ENCODE measurements at regions not wholly inside any gene's neighbourhood (a gene's known extent, or its start where the extent isn't known, plus 50 kb on each side); places are given as distances from the start of the nearest gene placed in this dataset.

DNA sequence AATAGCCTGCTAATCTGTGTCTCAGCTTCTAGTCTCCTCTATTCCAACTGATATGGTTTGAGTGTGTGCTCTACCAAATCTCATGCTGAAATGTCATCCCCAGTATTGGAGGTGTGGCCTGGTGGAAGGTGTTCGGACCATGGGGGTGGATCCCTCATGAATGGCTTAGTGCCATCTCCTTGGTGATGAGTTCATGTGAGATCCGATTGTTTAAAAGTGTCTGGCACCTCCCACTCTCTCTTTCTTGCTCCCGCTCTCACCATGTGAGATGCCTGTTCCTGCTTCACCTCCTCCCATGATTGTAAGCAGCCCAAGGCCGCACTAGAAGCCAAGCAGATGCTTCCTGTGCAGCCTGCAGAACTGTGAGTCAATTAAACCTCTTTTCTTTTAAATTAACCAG is 73.5 kb upstream of the CAMK1G start:
- WGBS, result 78% methylated on average over 4 of the region's 4 CpGs
- intact Hi-C loops (cut with DNase I), result no loop called here
- no peak overlapping the region for H3K4me3 ChIP-seq
- no peak overlapping the region for H3K27ac ChIP-seq (replicated peaks in 1 of 4)
- H3K4me1 ChIP-seq, result no peaks in the 10 kb centered on the region
- no peaks in the 10 kb centered on the region for H3K36me3 ChIP-seq
- TF ChIP-seq POLR2AphosphoS5 (IDR thresholded peaks at IDR 0.05) (no peak), EP300 (IDR thresholded peaks at IDR 0.05) (no peak), POLR2A (IDR thresholded peaks at IDR 0.05; ENCODE audit: low read depth) (no peak)
- TF ChIP-seq, protein P1, sequence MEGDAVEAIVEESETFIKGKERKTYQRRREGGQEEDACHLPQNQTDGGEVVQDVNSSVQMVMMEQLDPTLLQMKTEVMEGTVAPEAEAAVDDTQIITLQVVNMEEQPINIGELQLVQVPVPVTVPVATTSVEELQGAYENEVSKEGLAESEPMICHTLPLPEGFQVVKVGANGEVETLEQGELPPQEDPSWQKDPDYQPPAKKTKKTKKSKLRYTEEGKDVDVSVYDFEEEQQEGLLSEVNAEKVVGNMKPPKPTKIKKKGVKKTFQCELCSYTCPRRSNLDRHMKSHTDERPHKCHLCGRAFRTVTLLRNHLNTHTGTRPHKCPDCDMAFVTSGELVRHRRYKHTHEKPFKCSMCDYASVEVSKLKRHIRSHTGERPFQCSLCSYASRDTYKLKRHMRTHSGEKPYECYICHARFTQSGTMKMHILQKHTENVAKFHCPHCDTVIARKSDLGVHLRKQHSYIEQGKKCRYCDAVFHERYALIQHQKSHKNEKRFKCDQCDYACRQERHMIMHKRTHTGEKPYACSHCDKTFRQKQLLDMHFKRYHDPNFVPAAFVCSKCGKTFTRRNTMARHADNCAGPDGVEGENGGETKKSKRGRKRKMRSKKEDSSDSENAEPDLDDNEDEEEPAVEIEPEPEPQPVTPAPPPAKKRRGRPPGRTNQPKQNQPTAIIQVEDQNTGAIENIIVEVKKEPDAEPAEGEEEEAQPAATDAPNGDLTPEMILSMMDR (IDR thresholded peaks at IDR 0.05), result no peak
- H3K27me3 ChIP-seq, result peaks cover 0 to 5% (median 0%) of the 10 kb centered on the region in 4 donors
- peak; percentile 85 for DNase-seq (ENCODE audit: extremely low spot score)
- no peaks in the 10 kb centered on the region for H3K9me3 ChIP-seq

DNA sequence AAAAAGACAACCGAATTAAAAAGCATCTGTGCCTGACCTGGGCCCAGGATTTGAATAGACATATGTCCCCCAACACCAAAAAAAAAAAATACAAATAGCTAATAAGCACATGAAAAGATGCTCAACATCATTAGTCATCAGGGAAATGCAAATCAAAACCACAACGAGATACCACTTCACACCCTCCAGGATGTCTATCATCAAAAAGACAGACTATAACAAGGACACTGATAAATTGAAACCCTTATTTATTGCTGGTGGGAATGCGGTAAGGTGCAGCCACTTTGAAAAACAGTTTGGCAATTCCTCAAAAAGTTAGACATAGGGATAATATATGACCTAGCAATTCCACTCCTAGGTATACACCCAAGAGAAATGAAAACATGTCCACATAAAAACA is 72.3 kb upstream of the CAMK1G start:
- peak; percentile 12 for DNase-seq (ENCODE audit: extremely low spot score)
- no peak overlapping the region for H3K27ac ChIP-seq (replicated peaks in 1 of 4)
- H3K4me1 ChIP-seq, result no peaks in the 10 kb centered on the region
- no peaks in the 10 kb centered on the region for H3K36me3 ChIP-seq
- 61% methylated on average over 3 of the region's 3 CpGs for WGBS
- no peaks in the 10 kb centered on the region for H3K9me3 ChIP-seq
- H3K27me3 ChIP-seq, result peaks cover 0 to 9% (median 0%) of the 10 kb centered on the region in 4 donors
- intact Hi-C loops (cut with DNase I), result no loop called here
- no peak overlapping the region for H3K4me3 ChIP-seq
- TF ChIP-seq, protein P1 (IDR thresholded peaks at IDR 0.05), result no peak
- TF ChIP-seq EP300 (IDR thresholded peaks at IDR 0.05) (no peak), POLR2AphosphoS5 (IDR thresholded peaks at IDR 0.05) (no peak), POLR2A (IDR thresholded peaks at IDR 0.05; ENCODE audit: low read depth) (no peak)

DNA sequence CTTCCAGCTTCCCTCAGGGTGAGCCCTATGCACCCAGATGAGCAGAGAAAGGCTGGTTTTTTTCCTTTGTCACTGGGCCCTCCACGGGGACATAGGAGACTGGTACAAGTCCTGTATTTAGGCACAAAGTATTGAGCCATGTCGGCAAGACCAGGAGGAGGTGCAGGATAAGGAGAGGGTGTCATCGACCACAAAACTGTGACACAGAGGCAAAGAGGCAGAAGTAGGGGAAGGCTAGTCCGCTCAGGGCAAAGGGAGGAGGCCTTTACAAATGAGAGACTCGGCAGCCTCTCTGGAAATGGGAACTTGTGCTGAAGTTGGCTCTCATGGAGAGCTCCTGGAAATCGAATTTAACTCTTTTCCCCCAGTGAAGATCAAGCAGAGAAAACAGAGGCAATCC is 70.7 kb upstream of the CAMK1G start:
- Histone ChIP-seq H3K9me3 (no peaks in the 10 kb centered on the region), H3K4me1 (no peaks in the 10 kb centered on the region), H3K36me3 (no peaks in the 10 kb centered on the region), H3K4me3 (no peak overlapping the region), H3K27me3 (peaks cover 0 to 9% (median 0%) of the 10 kb centered on the region in 4 donors), H3K27ac (replicated peaks in 1 of 4) (no peak overlapping the region)
- TF ChIP-seq, protein P1 (IDR thresholded peaks at IDR 0.05), result no peak
- no peak for TF ChIP-seq EP300 (IDR thresholded peaks at IDR 0.05)
- TF ChIP-seq POLR2A (IDR thresholded peaks at IDR 0.05; ENCODE audit: low read depth), result no peak
- intact Hi-C loops (cut with DNase I), result no loop called here
- 74% methylated on average over 6 of the region's 6 CpGs for WGBS
- DNase-seq (ENCODE audit: extremely low spot score), result peak; percentile 50

DNA sequence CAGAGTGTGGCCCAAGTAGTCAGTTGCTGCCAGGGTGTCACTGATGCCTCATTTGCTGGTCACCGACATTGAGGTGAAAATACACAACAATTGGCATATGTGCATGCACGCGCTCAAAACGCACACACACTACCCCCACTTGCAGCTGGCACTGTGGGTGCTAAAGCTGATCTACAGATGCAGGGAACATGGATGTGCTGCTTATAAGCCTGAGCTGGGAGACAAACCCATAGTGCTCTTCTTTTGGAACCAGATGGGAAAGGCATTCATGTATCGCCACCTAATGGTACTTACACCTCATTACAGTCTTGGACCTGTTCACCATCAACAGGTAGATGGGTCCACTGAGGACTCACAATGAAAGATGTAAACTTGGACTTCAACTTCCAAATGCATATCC is 70.3 kb upstream of the CAMK1G start:
- TF ChIP-seq, protein P1 (IDR thresholded peaks at IDR 0.05), result no peak
- Histone ChIP-seq H3K27me3 (peaks cover 0 to 9% (median 0%) of the 10 kb centered on the region in 4 donors), H3K9me3 (no peaks in the 10 kb centered on the region), H3K36me3 (no peaks in the 10 kb centered on the region), H3K27ac (replicated peaks in 1 of 4) (no peak overlapping the region), H3K4me1 (no peaks in the 10 kb centered on the region), H3K4me3 (no peak overlapping the region)
- intact Hi-C loops (cut with DNase I), result no loop called here
- peak; percentile 66 for DNase-seq (ENCODE audit: extremely low spot score)
- WGBS, result 61% methylated on average over 5 of the region's 5 CpGs
